ENCODE measurements at regions not wholly inside any gene's neighbourhood (a gene's known extent, or its start where the extent isn't known, plus 50 kb on each side); places are given as distances from the start of the nearest gene placed in this dataset.

DNA sequence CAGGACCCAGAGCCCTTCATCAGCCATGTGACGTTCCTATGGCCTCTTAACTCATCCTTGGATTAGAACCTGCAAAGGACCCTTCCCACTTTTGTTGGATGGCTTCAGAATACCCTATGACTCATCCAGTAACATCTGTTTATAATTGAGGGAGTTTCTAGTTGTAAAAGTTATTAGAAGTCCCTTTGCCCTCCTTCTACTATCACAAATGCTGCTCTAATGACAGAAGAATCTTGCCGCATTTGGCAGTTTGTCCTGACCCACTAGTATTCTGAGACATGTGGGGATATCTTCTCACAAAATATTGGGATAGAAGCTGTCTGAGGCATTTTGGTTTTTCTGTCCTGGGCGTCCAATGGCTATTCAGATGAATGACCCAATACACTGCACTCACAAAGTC, 251.8 kb upstream of the TMEM72 start:
- no peak for DNase-seq
- in situ Hi-C loops (cut with MboI; ENCODE audit: low pct_unique_long_range_greater_than_20kb, low sequenced_read_pairs) = no loop called here

DNA sequence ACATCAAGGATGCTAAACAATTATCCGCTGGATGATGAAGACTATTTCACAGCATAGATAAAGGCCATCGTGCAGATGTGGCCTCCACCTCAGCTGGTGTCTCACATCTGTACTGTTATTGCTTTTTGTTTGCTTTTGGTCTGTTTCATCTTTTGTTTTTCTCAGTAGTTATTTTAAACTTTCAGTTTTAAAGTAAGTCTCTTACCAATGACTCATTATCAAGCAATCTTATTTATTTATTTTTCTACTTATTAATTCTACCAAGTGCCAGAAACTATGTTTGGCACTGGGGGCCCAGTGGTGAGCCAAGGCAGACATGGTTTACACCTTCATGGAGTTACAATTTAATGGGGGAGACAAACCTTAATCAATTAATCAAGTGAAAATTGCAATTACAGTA, 250.9 kb upstream of the TMEM72 start:
- DNase-seq = no peak
- in situ Hi-C loops (cut with MboI; ENCODE audit: low pct_unique_long_range_greater_than_20kb, low sequenced_read_pairs) = no loop called here

DNA sequence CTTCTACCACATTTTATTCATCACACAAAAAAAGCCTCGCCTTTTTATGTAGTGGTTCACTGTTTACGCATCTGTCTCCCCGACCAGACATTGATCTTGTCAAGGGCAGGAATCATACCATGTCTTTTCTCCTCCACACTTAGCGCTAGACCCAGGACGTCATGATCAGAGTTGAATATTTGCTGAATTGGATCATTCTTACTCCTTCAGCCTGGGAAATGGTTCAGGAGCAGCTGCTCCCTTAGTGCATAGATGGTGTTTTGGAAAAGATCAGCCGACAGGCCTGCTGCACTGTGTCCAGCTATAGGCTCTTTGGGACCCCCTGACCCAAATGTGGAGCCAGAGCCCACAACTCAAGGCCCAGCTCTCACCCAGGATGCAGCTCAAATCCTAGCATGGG, 249.1 kb upstream of the TMEM72 start:
- in situ Hi-C loops (cut with MboI; ENCODE audit: low pct_unique_long_range_greater_than_20kb, low sequenced_read_pairs) = no loop called here
- DNase-seq = no peak

DNA sequence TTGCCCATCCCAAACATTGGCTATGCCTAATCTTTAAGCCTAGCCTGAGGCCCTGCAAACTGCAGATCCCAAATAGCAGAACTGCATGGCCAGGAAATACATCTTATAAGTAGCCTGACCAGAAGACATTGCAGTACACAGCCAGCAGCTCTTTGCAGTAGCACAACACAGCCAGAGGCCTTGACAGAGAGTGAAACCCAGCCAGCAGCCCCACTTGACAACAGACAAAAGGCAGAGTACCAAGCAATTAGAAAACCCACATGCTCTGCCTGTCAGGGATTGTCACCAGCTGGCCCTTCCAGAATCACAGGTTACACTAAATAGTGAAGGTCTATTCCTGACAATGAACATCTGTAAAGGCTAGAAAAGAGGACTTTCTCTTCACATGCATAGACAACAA, 242.8 kb upstream of the TMEM72 start:
- in situ Hi-C loops (cut with MboI; ENCODE audit: low pct_unique_long_range_greater_than_20kb, low sequenced_read_pairs) = no loop called here
- no peak for DNase-seq

DNA sequence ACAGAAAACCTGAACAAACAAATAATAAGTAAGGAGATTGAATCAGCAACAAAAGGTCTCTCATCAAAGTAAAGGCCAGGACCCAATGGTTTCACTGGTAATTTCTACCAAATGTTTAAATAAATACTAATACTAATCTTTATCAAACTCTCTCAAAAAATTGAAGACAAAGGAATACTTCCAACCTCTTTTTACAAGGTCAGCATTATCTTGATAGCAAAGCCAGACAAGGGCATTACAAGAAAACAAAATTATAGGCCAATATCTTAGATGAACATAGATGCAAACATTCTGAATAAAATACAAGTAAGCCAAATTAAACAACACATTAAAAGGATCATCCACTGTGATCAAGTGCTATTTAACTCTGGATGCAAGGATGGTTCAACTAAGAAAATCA, 239.8 kb upstream of the TMEM72 start:
- in situ Hi-C loops (cut with MboI; ENCODE audit: low pct_unique_long_range_greater_than_20kb, low sequenced_read_pairs) = no loop called here
- DNase-seq = no peak

DNA sequence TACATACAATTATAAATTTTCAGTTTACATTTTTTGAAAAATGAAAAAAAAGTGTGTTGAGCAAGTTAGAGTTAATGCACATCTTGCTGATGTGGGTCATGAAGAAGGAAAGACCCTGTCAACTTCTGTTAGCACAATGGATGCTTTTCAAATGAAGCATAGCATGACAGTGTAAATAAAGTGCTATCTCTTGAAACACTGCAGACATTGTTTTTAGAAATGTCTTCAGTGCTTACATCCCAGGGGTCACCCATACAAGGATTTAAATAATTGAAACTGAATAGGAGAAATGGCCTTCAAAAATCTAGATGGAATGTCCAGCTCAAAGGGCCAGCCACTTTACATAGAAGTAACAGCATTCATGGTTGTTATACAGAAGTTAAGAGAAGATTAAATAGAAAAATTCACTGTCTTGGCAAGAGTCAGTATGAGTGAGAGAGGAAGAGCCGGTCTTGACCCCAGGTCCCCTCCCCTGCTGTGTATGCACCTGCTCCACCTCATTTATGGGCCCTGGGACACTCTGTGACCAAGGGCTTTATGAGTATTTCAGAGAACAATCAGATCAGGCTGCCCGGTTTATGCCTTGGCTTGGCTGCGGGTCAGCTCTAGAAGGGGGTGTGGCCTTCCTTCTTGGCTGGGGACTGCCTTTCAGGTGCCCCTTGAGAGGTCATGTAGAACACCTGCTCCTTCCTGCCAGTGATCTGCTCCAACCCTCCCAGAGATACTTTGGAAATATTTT, 237.7 kb upstream of the TMEM72 start:
- DNase-seq = no peak

DNA sequence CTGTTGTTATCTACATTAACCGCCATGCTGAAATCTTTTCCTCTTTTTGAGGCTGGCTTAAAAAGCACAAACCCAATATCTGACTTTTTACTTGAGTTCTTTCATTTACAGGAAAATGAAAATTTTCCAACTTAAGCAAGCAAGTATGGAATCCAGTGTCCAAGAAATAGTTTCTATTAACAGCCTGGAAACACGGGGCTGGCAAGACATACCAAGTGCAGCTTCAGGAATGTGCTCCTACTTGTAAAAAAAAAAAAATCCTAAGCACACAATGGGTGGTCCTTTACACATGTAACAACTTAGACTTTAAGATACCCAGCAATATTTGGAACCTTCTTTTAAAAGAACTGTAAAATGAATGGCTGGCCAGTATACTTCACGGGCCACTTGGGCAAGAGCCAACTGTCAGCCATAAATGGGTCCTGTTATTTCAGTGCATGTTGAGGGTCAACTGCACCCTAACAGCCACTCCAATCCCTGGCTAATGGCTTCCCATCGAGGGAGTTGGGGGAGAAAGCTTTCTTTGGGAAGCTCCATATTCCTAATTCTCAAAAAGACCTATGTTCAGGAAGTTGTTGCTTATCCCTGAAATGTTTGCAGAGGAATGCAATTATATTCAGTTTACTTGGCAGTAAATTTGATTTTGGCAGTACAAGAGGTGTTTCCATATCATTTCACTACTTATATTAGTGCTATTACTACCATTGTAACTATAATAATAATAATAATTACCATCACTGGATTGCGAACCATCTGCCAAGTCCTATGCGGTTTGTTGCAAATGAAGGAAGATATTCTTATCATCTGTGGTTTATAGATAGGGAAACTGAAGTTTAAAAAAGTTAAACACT, 236.4 kb upstream of the TMEM72 start:
- DNase-seq = no peak
- in situ Hi-C loops (cut with MboI; ENCODE audit: low pct_unique_long_range_greater_than_20kb, low sequenced_read_pairs) = no loop called here

More for the DNA sequence above, 237.7 kb upstream of the TMEM72 start:
- in situ Hi-C loops (cut with MboI; ENCODE audit: low pct_unique_long_range_greater_than_20kb, low sequenced_read_pairs) = no loop called here

DNA sequence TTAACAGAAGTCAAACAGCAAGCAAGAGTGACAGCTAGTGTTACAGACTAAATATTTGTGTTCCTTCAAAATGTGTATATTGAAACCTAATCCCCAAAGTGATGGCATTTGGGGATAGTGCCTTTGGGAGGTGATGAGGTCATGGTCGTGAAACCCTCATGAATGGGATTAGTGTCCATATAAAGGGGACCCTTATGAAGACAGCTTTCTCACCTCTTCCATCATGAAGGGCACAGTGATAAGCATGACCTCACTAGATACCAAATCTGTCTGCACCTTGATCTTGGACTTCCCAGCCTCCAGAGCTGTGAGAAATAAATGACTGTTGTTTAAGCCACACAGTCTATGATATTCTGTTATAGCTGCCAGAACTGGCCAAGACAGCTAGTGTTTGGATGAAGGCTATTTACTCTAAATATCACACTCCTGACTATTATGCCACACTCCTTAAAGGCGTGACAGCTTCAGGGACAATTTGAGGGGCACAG, 235.7 kb upstream of the TMEM72 start:
- DNase-seq = no peak
- in situ Hi-C loops (cut with MboI; ENCODE audit: low pct_unique_long_range_greater_than_20kb, low sequenced_read_pairs) = no loop called here

DNA sequence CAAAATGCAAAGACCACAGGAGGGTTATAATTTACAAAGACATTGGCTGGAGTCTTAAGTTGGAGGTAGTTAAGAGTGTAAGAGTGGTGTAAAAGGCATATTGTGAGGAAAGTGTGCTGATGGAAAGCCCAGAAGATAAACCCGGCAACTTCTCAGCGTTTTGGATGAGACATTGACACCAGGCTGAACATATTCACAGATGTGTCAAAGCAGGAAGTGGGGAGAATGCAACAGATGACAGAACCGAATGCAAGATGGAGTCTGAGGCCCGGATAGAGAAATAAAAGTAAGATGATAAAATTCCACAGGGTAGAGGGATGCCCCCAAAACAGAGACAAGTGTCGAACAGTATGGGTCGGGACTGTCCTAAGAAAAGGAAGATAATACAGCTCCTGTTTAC, 230.4 kb upstream of the TMEM72 start:
- in situ Hi-C loops (cut with MboI; ENCODE audit: low pct_unique_long_range_greater_than_20kb, low sequenced_read_pairs) = no loop called here
- DNase-seq = no peak

DNA sequence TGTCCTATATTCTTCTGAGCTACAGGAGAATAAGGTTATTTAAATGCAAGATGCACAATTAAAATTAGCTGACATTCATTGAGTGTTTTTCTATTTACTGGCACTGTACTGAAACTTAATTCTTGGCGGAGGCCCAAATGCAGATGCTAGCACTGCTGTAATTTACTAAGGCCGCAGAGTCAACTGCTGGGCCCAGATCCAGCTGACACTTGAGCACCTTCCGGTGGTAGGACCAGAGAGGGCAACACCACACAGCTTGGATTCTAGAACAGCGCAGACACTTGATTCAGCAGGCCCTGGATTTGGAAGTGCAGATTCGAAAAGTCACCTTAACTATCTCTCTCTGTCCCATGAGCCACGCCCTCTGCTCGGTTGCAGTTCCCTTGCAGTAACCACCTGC, 228.6 kb upstream of the TMEM72 start:
- DNase-seq = no peak
- in situ Hi-C loops (cut with MboI; ENCODE audit: low pct_unique_long_range_greater_than_20kb, low sequenced_read_pairs) = no loop called here

DNA sequence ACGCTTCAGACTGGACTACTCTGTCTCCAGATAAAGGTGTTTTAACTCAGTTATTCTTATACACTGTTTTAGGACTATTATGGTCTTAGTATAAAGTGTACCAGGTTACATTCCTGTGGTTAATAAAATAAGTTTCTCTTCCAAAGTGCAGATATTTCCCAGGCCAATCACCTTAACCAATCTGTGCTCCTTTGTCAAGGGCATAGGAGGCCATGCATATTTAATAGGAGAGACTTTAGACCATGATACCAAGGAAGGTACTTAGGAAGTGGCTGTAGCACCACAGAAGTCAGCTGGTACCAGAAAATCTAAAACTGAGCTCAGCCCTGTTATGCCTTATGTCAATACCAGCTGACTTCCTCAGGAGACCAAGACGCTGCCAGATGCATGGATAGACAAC, 226.5 kb upstream of the TMEM72 start:
- in situ Hi-C loops (cut with MboI; ENCODE audit: low pct_unique_long_range_greater_than_20kb, low sequenced_read_pairs) = no loop called here
- no peak for DNase-seq

DNA sequence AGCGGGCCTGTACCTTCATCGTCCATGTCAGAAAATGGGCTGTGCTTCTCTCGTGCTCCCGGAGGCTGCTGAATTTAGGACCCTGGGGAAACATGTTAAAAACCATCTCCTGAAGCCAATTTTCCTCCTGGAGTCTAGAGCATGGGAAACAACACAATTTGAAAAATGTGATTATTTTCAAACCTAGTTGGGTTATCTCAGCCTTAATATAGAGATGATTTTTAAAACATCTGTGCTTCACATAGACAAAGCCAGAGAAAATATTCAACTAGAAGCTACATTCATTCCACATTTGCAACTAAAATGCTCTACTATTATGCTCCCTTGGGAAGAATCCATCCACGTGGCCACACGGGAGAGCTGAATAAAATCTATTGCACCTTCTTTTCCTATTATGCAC, 225.9 kb upstream of the TMEM72 start:
- in situ Hi-C loops (cut with MboI; ENCODE audit: low pct_unique_long_range_greater_than_20kb, low sequenced_read_pairs) = no loop called here
- DNase-seq = no peak

DNA sequence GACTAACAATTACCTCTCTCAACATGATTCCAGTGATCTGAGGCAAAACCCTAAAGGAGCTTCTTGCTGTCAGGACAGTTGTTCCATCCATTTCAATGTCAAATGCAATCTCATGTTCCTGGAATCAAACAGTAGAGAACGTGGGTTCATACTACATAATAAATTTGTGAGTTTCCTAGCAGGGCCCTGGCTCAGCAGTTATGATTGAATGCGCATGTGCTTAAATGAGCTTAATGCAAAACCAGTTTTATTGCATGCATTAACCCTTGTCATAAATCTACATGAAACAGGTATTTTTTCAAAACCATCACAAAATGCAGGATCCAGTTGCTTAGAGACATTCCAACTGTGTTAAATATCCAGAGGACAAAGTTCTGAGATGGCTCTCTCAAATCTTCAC, 225.4 kb upstream of the TMEM72 start:
- in situ Hi-C loops (cut with MboI; ENCODE audit: low pct_unique_long_range_greater_than_20kb, low sequenced_read_pairs) = no loop called here
- no peak for DNase-seq

DNA sequence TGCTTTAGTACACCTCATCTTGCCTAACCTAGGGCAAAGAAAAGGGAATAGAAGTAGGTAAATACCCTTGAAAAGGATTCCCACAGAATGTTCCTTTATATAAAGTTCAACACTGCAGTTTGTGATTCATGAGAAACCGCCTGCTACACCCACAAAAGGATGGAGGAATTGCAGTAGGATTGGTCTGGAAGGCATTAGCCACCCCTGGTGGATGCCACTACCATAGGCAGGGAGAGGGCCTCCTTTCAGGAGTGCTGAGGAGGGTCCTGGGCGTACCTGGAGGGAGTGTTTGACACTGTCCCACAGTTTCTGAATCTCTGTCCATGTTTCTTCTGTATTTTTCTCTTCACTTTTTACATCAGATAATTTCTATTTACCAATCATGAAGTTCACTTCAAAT, 221.8 kb upstream of the TMEM72 start:
- in situ Hi-C loops (cut with MboI; ENCODE audit: low pct_unique_long_range_greater_than_20kb, low sequenced_read_pairs) = no loop called here

DNA sequence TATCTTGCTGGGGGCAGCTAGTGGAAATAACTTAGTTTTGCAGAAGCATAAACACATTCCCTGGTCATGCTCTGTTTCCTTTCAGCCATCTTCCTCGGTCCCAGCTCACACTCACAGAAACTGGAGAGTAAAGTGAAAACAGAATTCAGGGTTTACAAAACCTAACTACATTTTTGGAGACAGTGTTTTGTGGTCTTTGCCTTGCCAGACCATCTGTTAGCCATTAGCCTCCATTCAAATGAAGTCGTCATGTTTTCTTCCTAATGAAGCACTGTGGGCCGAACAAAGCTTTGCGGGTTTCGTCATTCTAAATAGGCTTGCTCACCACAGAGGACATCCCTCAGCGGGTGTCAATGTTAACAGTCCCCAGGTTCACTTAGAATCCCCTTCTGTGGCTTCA, 214.6 kb upstream of the TMEM72 start:
- no peak for DNase-seq
- in situ Hi-C loops (cut with MboI; ENCODE audit: low pct_unique_long_range_greater_than_20kb, low sequenced_read_pairs) = no loop called here

More for the DNA sequence above, 221.8 kb upstream of the TMEM72 start:
- no peak for DNase-seq

DNA sequence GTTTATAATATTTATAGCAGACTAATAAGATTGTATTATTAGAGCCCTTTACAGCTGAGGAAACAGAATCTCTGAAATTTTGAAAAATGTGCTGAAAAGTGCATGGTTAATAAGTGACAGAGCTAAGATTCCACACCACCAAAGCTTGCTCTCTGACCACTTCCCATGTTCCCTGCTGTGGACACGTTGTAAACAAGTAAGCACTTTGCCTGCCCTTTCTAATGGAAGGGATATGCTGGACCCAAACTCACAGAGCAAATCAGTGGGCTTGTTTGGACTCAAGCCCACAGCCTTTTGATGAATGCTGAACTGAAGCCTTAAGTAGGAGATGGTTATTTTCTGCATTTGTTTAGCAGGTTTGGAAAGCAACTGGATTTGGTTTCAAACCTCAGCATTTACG, 214.0 kb upstream of the TMEM72 start:
- in situ Hi-C loops (cut with MboI; ENCODE audit: low pct_unique_long_range_greater_than_20kb, low sequenced_read_pairs) = no loop called here
- no peak for DNase-seq

DNA sequence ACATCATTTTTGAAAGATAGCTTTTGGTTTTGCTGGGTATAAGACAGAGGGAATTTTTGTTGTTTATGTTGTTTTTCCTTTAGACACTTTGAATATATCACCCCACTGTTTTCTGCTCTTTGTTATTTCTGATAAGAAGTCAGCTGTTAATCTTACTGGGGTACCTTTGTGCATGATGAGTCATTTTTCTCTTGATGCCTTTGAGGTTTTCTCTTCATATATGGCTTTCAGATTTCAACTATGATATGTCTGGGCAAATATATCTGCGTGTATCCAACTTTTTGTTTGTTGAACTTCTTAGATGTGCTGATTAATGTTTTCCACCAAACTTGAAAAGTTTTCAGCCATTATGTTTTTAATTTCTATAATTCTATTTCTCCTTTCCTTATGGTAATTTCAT, 208.6 kb upstream of the TMEM72 start:
- no peak for DNase-seq
- in situ Hi-C loops (cut with MboI; ENCODE audit: low pct_unique_long_range_greater_than_20kb, low sequenced_read_pairs) = no loop called here

DNA sequence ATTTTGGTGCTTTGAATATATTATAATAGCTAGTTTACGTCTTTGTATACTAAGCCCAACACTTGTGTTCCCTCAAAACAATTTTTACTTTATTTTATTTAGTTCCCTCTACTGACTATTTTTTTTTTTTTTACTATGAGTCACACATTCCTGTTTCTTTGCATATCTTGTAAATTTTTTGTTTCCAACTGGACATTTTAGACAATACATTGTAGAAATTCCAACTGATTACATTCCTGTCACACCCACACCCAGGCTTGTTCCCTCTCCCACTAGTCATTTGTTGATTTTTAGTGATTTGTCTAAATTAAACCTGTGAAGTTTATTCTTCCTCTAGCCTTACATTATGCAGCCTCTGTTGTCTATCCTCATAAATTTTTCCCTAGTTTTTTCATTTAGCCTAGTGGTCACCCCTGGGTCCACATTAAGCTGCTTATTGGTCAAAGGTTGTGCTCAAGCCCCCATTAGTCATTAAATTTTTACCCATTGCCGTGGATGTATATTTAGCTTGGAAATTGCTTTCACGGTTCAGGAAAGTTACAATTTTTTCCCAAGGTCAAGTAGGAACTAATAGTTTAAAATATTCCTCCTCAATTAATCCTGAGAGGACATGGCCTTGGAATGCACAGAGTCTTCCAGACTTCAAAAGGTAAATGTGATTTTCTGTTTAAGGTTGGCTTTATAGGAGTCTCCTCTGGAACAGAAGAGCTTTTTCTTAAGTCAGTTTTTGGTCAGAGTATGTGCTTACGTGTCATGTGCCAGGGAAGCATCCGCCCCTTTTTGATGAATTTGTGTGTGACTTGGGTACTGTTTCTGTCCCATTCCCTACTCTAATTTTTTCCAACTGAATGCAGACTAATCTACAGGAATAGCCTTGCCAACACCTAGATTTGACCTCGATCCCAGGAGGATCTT, 207.6 kb upstream of the TMEM72 start:
- no peak for DNase-seq
- in situ Hi-C loops (cut with MboI; ENCODE audit: low pct_unique_long_range_greater_than_20kb, low sequenced_read_pairs) = no loop called here

DNA sequence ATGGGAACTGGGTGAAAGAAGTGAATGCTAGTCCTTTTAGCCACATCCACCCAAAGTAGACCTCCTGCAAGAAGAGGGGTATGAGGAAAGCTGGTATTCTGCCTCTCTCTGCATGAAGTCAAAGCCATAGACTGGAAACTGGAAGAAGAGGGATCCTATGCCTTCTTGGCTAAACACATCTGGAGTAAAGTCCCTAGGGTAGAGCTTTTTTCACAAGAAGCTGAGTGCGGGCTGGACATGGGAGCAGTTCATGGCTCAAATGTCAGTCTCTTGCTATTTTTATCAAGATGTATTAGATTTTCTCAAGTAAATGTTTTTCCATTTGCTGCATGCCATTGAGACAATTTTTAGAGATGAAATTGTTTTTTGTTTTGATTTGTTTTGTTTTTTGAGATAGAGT, 206.5 kb upstream of the TMEM72 start:
- in situ Hi-C loops (cut with MboI; ENCODE audit: low pct_unique_long_range_greater_than_20kb, low sequenced_read_pairs) = no loop called here
- DNase-seq = no peak

DNA sequence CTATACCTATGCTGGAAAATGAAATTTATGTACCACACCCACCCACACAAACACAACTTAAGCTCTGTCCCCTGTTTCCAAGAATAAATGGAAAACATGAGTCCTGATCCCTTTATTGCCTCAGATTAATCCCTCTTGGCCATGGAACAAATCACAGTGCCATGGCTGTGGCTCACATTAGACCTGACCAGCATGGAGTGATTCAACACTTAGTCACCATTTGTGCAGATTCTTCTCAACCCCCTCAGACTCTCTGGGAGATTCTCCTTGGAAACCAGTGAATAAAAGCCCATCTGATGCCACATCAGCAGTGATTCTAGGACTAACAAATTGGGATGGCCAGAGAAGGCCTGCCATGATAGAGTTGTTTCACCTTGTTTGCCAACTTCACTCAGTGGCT, 204.4 kb upstream of the TMEM72 start:
- in situ Hi-C loops (cut with MboI; ENCODE audit: low pct_unique_long_range_greater_than_20kb, low sequenced_read_pairs) = no loop called here
- DNase-seq = no peak
